Lung (tissue), 11 donors: ENCODE measurements at regions not wholly inside any gene's neighbourhood (a gene's known extent, or its start where the extent isn't known, plus 50 kb on each side); places are given as distances from the start of the nearest gene placed in this dataset.

ENCODE experiments used
- ATAC-seq: fragments of 200-7000 bp; cut with Tn5 transposase; one replicate; pipeline ENCODE4 v1.9.1; 2020; ENCODE audit warnings: moderate number of reproducible peaks; ENCODE audit not compliant: insufficient read depth, low FRiP score
- DNase-seq, 3 donors: peaks; one replicate each; pipeline ENCODE4 v3.0.0-alpha.2; 2013 to 2017
- H3K27ac ChIP-seq, 2 donors: one replicate each; pipeline ENCODE4 v1.5.1; 2013; ENCODE audit warnings: mild to moderate bottlenecking in 2 of 2, moderate library complexity in 2 of 2, control low read depth in 1 of 2, inconsistent platforms in 1 of 2, low read depth in 1 of 2, low read length in 1 of 2
- H3K27me3 ChIP-seq, 3 donors: one replicate each; pipeline ENCODE4 v1.5.1; 2013; ENCODE audit warnings: low read length in 2 of 3; ENCODE audit not compliant: control insufficient read depth in 3 of 3, insufficient read depth in 3 of 3
- H3K36me3 ChIP-seq, 4 donors: one replicate each; pipeline ENCODE4 v1.5.1; 2013; ENCODE audit warnings: low read length in 4 of 4, mild to moderate bottlenecking in 1 of 4, moderate library complexity in 1 of 4; ENCODE audit not compliant: control insufficient read depth in 4 of 4, insufficient read depth in 4 of 4
- H3K4me1 ChIP-seq, 5 donors: one replicate each; pipeline ENCODE4 v1.5.1; 2013; ENCODE audit warnings: low read length in 5 of 5, mild to moderate bottlenecking in 2 of 5, moderate library complexity in 1 of 5; ENCODE audit not compliant: control insufficient read depth in 5 of 5, insufficient read depth in 5 of 5
- H3K4me3 ChIP-seq: one replicate; pipeline ENCODE4 v1.5.1; 2013; ENCODE audit warnings: mild to moderate bottlenecking, control low read depth, moderate library complexity
- H3K9ac ChIP-seq, 2 donors: one replicate each; pipeline ENCODE4 v1.5.1; 2013; ENCODE audit warnings: low read length in 2 of 2, control low read depth in 1 of 2; ENCODE audit not compliant: insufficient read depth in 1 of 2
- H3K9me3 ChIP-seq, 4 donors: one replicate each; pipeline ENCODE4 v1.5.1; 2013; ENCODE audit warnings: low read length in 3 of 4, mild to moderate bottlenecking in 1 of 4, moderate library complexity in 1 of 4; ENCODE audit not compliant: control insufficient read depth in 4 of 4, insufficient read depth in 3 of 4
- CTCF ChIP-seq: IDR thresholded peaks from 2 replicates; pipeline ENCODE4 v1.5.1; 2012; ENCODE audit warnings: mild to moderate bottlenecking; ENCODE audit errors: control extremely low read depth, extremely low read depth
- WGBS, 2 donors: extraction: QIAGEN DNeasy Blood & Tissue Kit; methylation state at CpG; one replicate each; pipeline ENCODE4 v1.1.7; 2013; 5-methylcytosine and 5-hydroxymethylcytosine counted together
- donor health status: control.
- donor health status: control.
- donor health status: Bipolar disorder and iron deficiency.
- donor health status: healthy.
- donor health status: DM: yes; HTN: yes; CAD: no.

GRCh38 chr9:135374591-135374990 lies 105.0 kb upstream of the PPP1R26 start:
- Histone ChIP-seq H3K27me3 (no peaks in the 10 kb centered on the region), H3K27ac (no peak overlapping the region), H3K4me3 (no peak overlapping the region), H3K9ac (no peak overlapping the region), H3K36me3 (no peaks in the 10 kb centered on the region), H3K9me3 (peaks cover 0 to 4% (median 0%) of the 10 kb centered on the region in 4 donors), H3K4me1 (peaks cover 0 to 27% (median 4%) of the 10 kb centered on the region in 5 donors)
- ATAC-seq (no peak), DNase-seq (peak; percentile 36 to 75 (median 44))
- 39 to 51% methylated on average over 8 of the region's 8 CpGs for WGBS, 2 donors
- TF ChIP-seq CTCF, result no peak

- peaks cover 0 to 6% (median 0%) of the 10 kb centered on the region in 4 donors for H3K9me3 ChIP-seq
- H3K36me3 ChIP-seq, result no peaks in the 10 kb centered on the region
- H3K9ac ChIP-seq, result no peak overlapping the region
- H3K27ac ChIP-seq, result no peak overlapping the region
- WGBS, 2 donors, result 85 to 93% methylated on average over 17 of the region's 17 CpGs
- no peak overlapping the region for H3K4me3 ChIP-seq
- no peak for ATAC-seq
- no peak for DNase-seq
- peaks cover 0 to 27% (median 4%) of the 10 kb centered on the region in 5 donors for H3K4me1 ChIP-seq
- H3K27me3 ChIP-seq, result no peaks in the 10 kb centered on the region
- TF ChIP-seq CTCF, result no peak
These were observed 104.6 kb upstream of the PPP1R26 start for GRCh38 chr9:135375001-135375400.

- H3K9me3 ChIP-seq, result peaks cover 0 to 8% (median 0%) of the 10 kb centered on the region in 4 donors
- H3K36me3 ChIP-seq, result no peaks in the 10 kb centered on the region
- ATAC-seq (no peak), DNase-seq (peak; percentile 69 to 92 (median 82))
- H3K4me3 ChIP-seq, result no peak overlapping the region
- WGBS, 2 donors, result 63 to 73% methylated on average over 22 of the region's 22 CpGs
- H3K27ac ChIP-seq, result no peak overlapping the region
- H3K27me3 ChIP-seq, result no peaks in the 10 kb centered on the region
- TF ChIP-seq CTCF, result no peak
- H3K4me1 ChIP-seq, result peaks cover 0 to 34% (median 4%) of the 10 kb centered on the region in 5 donors
- H3K9ac ChIP-seq, result no peak overlapping the region
These were observed 102.9 kb upstream of the PPP1R26 start for GRCh38 chr9:135376511-135377265.
